Natural killer cell treated with Interleukin-12 subunit alpha and Interleukin-12 subunit beta and Interleukin-15 and Interleukin-18, amount 100 ng/mL, for 72 hours (primary cell): ENCODE measurements at regions not wholly inside any gene's neighbourhood (a gene's known extent, or its start where the extent isn't known, plus 50 kb on each side); places are given as distances from the start of the nearest gene placed in this dataset.

Experiments
- ATAC-seq, 2 donors: fragments of 150-1000 bp; cut with Tn5 transposase in 1 of 2; sonication (Bioruptor Pico), chemical (Tn5 transposase) in 1 of 2; 2 replicates each; pipeline ENCODE4 v1.10.0; 2021
- DNase-seq: peaks from one replicate; pipeline ENCODE4 v3.0.0; 2022; ENCODE audit warnings: low spot score
- H3K27ac Mint-ChIP-seq, 2 donors: 1 replicate in 1 of 2; 2 replicates in 1 of 2; pipeline ENCODE4 v1.8.0; 2022; ENCODE audit warnings: mixed read lengths in 2 of 2, mild to moderate bottlenecking in 1 of 2, moderate library complexity in 1 of 2
- H3K27me3 Mint-ChIP-seq, 2 donors: 1 replicate in 1 of 2; 2 replicates in 1 of 2; pipeline ENCODE4 v1.8.0; 2022; ENCODE audit warnings: mixed read lengths in 2 of 2
- H3K36me3 Mint-ChIP-seq: one replicate; pipeline ENCODE4 v1.8.0; 2022; ENCODE audit warnings: mixed read lengths
- H3K4me1 Mint-ChIP-seq, 2 donors: 1 replicate in 1 of 2; 2 replicates in 1 of 2; pipeline ENCODE4 v1.8.0; 2022; ENCODE audit warnings: low read depth in 2 of 2, mixed read lengths in 2 of 2, mild to moderate bottlenecking in 1 of 2
- H3K4me3 Mint-ChIP-seq: one replicate; pipeline ENCODE4 v1.8.0; 2022; ENCODE audit warnings: mixed read lengths
- H3K9me3 Mint-ChIP-seq: 2 replicates; pipeline ENCODE4 v1.8.0; 2022; ENCODE audit warnings: mixed read lengths

DNA sequence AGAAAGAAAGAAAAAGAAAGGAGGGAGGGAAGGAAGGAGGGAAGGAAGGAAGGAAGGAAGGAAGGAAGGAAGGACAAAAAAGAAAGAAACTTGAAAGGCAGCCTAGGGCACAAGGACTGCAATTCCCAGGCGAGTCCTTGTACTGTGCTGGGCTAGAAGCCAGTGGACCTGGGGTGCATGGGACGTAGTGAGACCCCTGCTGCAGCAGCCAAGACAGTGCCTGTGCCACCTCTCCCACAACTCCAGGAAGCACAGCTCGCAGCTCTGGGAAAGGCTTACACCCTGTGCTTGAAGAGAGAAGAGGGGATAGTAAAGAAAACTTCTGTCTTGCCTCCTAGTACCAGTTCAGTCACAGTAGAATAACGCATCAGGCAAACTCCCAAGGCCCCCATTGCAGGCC lies 227.9 kb upstream of the CDH7 start:
- no peak overlapping the region for H3K27ac Mint-ChIP-seq
- peaks cover 7% of the 10 kb centered on the region for H3K9me3 Mint-ChIP-seq
- H3K27me3 Mint-ChIP-seq, result no peaks in the 10 kb centered on the region
- H3K4me1 Mint-ChIP-seq, result no peaks in the 10 kb centered on the region
- ATAC-seq (no peak), DNase-seq (no peak)
- H3K4me3 Mint-ChIP-seq, result no peak overlapping the region
- H3K36me3 Mint-ChIP-seq, result no peaks in the 10 kb centered on the region

DNA sequence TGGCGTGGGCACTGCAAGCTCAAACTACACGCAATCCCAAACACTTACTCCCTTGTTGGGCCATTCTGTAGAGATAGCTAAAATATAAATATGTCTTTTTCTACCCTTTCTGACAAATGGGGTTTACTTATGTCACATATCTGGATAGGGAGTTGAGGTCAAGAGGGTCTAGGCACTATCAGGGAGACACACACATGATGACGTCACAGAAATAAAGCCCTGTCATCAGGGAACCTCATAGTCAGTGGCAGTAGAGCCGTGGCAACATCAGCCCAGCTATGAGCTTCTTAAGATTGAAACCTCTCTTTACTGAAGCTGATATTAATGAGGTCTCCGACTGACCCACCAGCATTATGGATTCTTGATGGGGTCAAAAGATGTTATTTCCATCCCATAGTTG lies 234.6 kb upstream of the CDH7 start:
- Mint-ChIP-seq H3K9me3 (peaks cover 3% of the 10 kb centered on the region), H3K27me3 (no peaks in the 10 kb centered on the region), H3K4me1 (no peaks in the 10 kb centered on the region), H3K27ac (no peak overlapping the region), H3K36me3 (no peaks in the 10 kb centered on the region), H3K4me3 (no peak overlapping the region)
- ATAC-seq, result no peak
- no peak for DNase-seq

GRCh38 chr18:65498605-65499004 lies 252.2 kb upstream of the CDH7 start:
- H3K27ac Mint-ChIP-seq, result no peak overlapping the region
- DNase-seq, result no peak
- H3K4me3 Mint-ChIP-seq, result no peak overlapping the region
- no peak for ATAC-seq
- H3K27me3 Mint-ChIP-seq, result no peaks in the 10 kb centered on the region
- no peaks in the 10 kb centered on the region for H3K36me3 Mint-ChIP-seq
- no peaks in the 10 kb centered on the region for H3K9me3 Mint-ChIP-seq
- no peaks in the 10 kb centered on the region for H3K4me1 Mint-ChIP-seq

- no peak overlapping the region for H3K4me3 Mint-ChIP-seq
- no peaks in the 10 kb centered on the region for H3K27me3 Mint-ChIP-seq
- H3K27ac Mint-ChIP-seq, result no peak overlapping the region
- H3K9me3 Mint-ChIP-seq, result peaks cover 11% of the 10 kb centered on the region
- H3K36me3 Mint-ChIP-seq, result no peaks in the 10 kb centered on the region
- no peak for ATAC-seq
- H3K4me1 Mint-ChIP-seq, result no peaks in the 10 kb centered on the region
- DNase-seq, result no peak
Observed at GRCh38 chr18:65487569-65487968, 263.2 kb upstream of the CDH7 start.

DNA sequence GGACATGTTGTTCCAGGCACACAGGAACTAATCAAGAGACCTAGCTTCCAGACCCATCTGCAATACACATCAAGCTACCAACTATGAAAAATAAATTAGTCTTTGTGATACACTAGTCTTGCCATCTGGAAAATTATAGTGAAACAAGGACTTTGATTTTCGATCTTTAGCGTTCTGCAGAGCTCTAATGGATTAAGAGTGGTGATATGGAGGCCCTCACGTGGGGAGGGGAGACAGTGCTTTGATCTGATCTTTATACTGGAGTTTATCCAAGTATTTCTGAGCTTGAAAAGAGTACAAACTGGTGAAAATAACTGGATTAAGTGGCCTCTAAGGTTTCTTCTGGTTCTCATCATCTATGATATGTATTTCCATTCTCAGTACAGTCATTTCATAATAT lies 273.4 kb upstream of the CDH7 start:
- H3K27ac Mint-ChIP-seq, result no peak overlapping the region
- DNase-seq, result no peak
- ATAC-seq, result no peak
- H3K4me1 Mint-ChIP-seq, result no peaks in the 10 kb centered on the region
- peaks cover 4% of the 10 kb centered on the region for H3K9me3 Mint-ChIP-seq
- H3K4me3 Mint-ChIP-seq, result no peak overlapping the region
- no peaks in the 10 kb centered on the region for H3K27me3 Mint-ChIP-seq
- no peaks in the 10 kb centered on the region for H3K36me3 Mint-ChIP-seq

DNA sequence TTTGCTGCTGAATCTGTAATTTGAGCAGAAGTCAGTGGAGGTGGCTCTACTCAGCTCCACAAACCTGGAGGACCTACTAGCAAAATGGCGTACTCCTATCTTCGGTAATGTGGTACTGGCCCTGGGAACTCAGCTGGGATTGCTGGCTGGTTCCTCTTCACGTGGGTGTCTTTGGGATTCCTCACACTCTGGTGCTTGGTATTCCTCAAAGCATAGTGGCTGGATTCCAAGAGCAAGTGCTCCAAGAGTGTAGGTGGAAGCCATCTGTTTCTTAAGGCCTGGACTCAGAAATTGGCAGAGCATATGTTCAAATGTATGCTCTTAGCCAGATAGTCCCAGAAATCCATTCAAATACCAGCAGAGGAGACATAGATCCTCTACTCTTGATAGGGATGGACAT lies 281.9 kb upstream of the CDH7 start:
- peaks cover 14% of the 10 kb centered on the region for H3K36me3 Mint-ChIP-seq
- no peak overlapping the region for H3K4me3 Mint-ChIP-seq
- no peak overlapping the region for H3K27ac Mint-ChIP-seq
- peaks cover 15% of the 10 kb centered on the region for H3K9me3 Mint-ChIP-seq
- DNase-seq (no peak), ATAC-seq (no peak)
- H3K4me1 Mint-ChIP-seq, result no peaks in the 10 kb centered on the region
- H3K27me3 Mint-ChIP-seq, result no peaks in the 10 kb centered on the region

- H3K4me1 Mint-ChIP-seq, result no peaks in the 10 kb centered on the region
- H3K36me3 Mint-ChIP-seq, result peaks cover 21% of the 10 kb centered on the region
- peaks cover 18% of the 10 kb centered on the region for H3K9me3 Mint-ChIP-seq
- H3K4me3 Mint-ChIP-seq, result no peak overlapping the region
- no peaks in the 10 kb centered on the region for H3K27me3 Mint-ChIP-seq
- DNase-seq (no peak), ATAC-seq (no peak)
- H3K27ac Mint-ChIP-seq, result no peak overlapping the region
Observed at GRCh38 chr18:65464361-65464760, 286.5 kb upstream of the CDH7 start.

GRCh38 chr18:65459741-65460140 lies 291.1 kb upstream of the CDH7 start:
- no peaks in the 10 kb centered on the region for H3K27me3 Mint-ChIP-seq
- H3K9me3 Mint-ChIP-seq, result peaks cover 12% of the 10 kb centered on the region
- H3K4me1 Mint-ChIP-seq, result no peaks in the 10 kb centered on the region
- ATAC-seq (no peak), DNase-seq (no peak)
- H3K27ac Mint-ChIP-seq, result no peak overlapping the region
- H3K36me3 Mint-ChIP-seq, result peaks cover 10% of the 10 kb centered on the region
- H3K4me3 Mint-ChIP-seq, result no peak overlapping the region

DNA sequence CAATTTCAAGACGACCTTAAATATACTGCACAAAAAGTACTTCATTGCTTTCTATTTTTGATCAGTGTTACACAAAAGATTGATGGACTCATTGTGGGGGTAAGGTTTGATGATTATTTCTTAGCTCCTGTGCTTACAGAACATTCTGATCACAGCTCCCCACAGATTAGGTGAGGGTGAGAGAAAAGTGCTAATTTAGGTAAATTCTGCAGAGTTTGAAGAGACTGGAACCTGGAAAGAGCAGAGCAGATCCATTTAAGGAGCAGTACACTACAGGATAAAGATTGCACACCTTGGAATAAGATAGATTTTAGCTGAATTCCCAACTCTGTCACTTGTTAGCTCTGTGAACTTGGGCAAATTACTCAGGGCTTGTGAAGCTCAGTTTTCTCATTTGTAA lies 291.9 kb upstream of the CDH7 start:
- no peaks in the 10 kb centered on the region for H3K27me3 Mint-ChIP-seq
- no peak overlapping the region for H3K27ac Mint-ChIP-seq
- H3K9me3 Mint-ChIP-seq, result peaks cover 9% of the 10 kb centered on the region
- DNase-seq (no peak), ATAC-seq (no peak)
- H3K4me1 Mint-ChIP-seq, result no peaks in the 10 kb centered on the region
- H3K36me3 Mint-ChIP-seq, result peaks cover 8% of the 10 kb centered on the region
- H3K4me3 Mint-ChIP-seq, result no peak overlapping the region

GRCh38 chr18:65439188-65439587 lies 311.6 kb upstream of the CDH7 start:
- Mint-ChIP-seq H3K4me3 (no peak overlapping the region), H3K9me3 (peaks cover 15% of the 10 kb centered on the region)
- DNase-seq, result no peak

DNA sequence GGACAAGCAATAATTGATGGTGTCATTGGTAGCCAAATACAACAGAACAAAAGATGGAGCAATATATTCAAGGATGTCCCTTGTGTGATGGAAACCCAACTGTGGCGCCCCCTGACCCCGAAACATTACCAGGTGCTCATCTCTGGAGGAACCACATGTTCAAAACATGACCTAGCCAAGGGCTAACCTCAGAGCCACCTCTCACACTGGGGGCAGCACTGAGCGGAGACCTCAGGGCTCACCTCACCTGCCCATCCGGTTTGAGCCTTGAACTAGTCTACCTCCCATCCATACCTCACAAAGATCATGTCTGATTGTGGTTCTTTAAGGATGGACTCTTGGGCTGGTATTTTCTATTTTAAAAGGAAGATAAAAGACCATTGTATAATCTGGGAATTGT lies 314.4 kb upstream of the CDH7 start:
- peaks cover 6% of the 10 kb centered on the region for H3K36me3 Mint-ChIP-seq

More at GRCh38 chr18:65439188-65439587, 311.6 kb upstream of the CDH7 start:
- Mint-ChIP-seq H3K27me3 (no peaks in the 10 kb centered on the region), H3K27ac (no peak overlapping the region), H3K4me1 (no peaks in the 10 kb centered on the region), H3K36me3 (peaks cover 8% of the 10 kb centered on the region)
- no peak for ATAC-seq

DNA sequence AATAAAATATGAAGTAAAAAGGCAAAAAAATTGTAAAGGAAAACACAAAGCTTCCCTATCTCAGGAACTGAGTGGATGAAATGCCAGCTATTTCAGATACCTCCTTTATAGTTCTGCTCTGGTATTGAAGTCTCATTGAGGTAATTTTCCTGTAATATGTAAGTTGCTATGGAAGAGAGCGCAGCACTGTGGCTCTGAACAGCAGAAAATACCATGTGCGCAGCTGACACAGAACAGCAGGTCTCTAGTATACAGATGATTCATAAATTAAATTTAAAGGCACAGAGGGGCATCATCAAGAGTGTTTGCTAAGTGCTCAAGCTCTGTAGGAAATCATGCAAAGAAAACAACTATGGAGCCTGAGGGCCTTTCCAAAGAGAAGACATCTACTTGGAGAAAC lies 315.3 kb upstream of the CDH7 start:
- Mint-ChIP-seq H3K4me3 (no peak overlapping the region), H3K4me1 (no peaks in the 10 kb centered on the region), H3K9me3 (peaks cover 8% of the 10 kb centered on the region), H3K27me3 (no peaks in the 10 kb centered on the region), H3K27ac (no peak overlapping the region), H3K36me3 (no peaks in the 10 kb centered on the region)
- ATAC-seq (no peak), DNase-seq (no peak)

More for the DNA sequence above, 314.4 kb upstream of the CDH7 start:
- no peaks in the 10 kb centered on the region for H3K4me1 Mint-ChIP-seq
- ATAC-seq, result no peak
- H3K27me3 Mint-ChIP-seq, result no peaks in the 10 kb centered on the region
- H3K9me3 Mint-ChIP-seq, result peaks cover 11% of the 10 kb centered on the region
- no peak overlapping the region for H3K27ac Mint-ChIP-seq
- H3K4me3 Mint-ChIP-seq, result no peak overlapping the region
- no peak for DNase-seq

DNA sequence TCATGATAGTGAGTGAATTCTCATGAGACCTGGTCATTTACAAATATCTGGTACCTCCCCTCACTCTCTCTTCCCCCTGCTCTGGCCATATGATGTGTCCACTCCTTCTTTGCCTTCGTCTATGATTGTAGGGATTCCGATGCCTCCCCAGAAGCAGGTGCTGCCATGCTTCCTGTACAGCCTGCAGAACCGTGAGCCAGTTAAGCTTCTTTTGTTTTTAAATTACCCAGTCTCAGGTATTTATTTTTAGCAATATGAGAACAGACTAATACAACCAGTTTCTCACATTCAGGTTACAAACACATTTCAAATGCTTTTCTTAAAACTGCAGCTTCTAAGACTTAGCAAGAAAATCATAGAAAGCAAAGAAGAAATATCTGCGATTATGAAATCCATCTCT lies 321.2 kb upstream of the CDH7 start:
- ATAC-seq (no peak), DNase-seq (no peak)
- Mint-ChIP-seq H3K4me1 (no peaks in the 10 kb centered on the region), H3K4me3 (no peak overlapping the region), H3K9me3 (peaks cover 10% of the 10 kb centered on the region), H3K27me3 (no peaks in the 10 kb centered on the region), H3K36me3 (peaks cover 5% of the 10 kb centered on the region), H3K27ac (no peak overlapping the region)

DNA sequence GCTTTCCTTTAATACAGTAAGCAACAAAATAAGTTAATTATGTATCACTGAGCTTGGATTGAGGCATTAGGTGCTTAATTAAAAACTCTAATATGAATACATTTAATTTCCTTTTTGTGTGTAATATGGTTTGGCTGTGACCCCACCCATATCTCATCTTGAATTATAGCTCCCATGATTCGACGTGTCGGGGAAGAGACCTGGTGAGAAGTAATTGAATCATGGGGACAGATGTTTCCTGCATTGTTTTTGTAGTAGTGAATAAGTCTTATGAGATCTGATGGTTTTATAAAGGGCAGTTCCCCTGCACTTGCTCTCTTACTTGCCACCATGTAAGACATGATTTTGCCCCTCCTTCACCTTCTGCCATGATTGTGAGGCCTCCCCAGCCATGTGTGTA lies 325.4 kb upstream of the CDH7 start:
- no peaks in the 10 kb centered on the region for H3K4me1 Mint-ChIP-seq
- peaks cover 5% of the 10 kb centered on the region for H3K36me3 Mint-ChIP-seq
- DNase-seq, result no peak
- peaks cover 12% of the 10 kb centered on the region for H3K9me3 Mint-ChIP-seq
- no peak overlapping the region for H3K4me3 Mint-ChIP-seq
- no peaks in the 10 kb centered on the region for H3K27me3 Mint-ChIP-seq
- no peak overlapping the region for H3K27ac Mint-ChIP-seq
- ATAC-seq, result no peak

DNA sequence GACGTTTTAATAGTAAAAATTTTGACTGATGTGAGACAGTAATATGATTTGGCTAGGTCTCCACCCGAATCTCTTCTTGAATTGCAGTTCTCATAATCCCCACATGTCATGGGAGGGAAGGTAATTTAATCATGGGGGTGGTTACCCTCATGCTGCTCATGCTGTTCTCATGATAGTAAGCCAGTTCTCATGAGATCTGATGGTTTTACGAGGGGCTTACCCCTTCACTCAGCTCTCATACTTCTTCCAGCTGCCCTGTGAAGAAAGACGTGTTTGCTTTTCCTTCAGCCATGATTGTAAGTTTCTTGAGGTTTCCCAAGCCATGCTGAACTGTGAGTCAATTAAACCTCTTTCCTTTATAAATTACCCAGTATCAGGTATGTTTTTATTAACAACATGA lies 327.0 kb upstream of the CDH7 start:
- Mint-ChIP-seq H3K36me3 (peaks cover 5% of the 10 kb centered on the region), H3K27ac (no peak overlapping the region), H3K27me3 (no peaks in the 10 kb centered on the region), H3K4me1 (no peaks in the 10 kb centered on the region), H3K9me3 (peaks cover 12% of the 10 kb centered on the region), H3K4me3 (no peak overlapping the region)
- DNase-seq, result no peak
- ATAC-seq, result no peak
